ENCODE measurements at regions not wholly inside any gene's neighbourhood (a gene's known extent, or its start where the extent isn't known, plus 50 kb on each side); places are given as distances from the start of the nearest gene placed in this dataset.

- ChIA-PET POLR2A (ENCODE audit: partially characterized antibody) (no interaction called here), CTCF (ENCODE audit: partially characterized antibody) (no interaction called here)
- no peak for FAIRE-seq
- no peak overlapping the region for H3K14ac ChIP-seq (ENCODE audit: insufficient read length)
- H3K23me2 ChIP-seq (ENCODE audit: low read depth, low read length) = no peaks in the 10 kb centered on the region
- no peaks in the 10 kb centered on the region; a peak in 1 of 8 replicates for H3K36me3 ChIP-seq (ENCODE audit: control insufficient read depth in 2 of 4, insufficient read depth in 4 of 4, low read length in 3 of 4)
- no peak overlapping the region for H3K56ac ChIP-seq (replicated peaks; ENCODE audit: insufficient read length, low read depth, low read length)
- H3K4me1 ChIP-seq (replicated peaks in 1 of 4; ENCODE audit: control insufficient read depth in 3 of 4, insufficient read depth in 4 of 4, low read length in 3 of 4) = no peaks in the 10 kb centered on the region; a peak in 1 of 7 replicates
- H2BK5ac ChIP-seq (ENCODE audit: low read depth, low read length) = no peak overlapping the region
- no peak overlapping the region for H3K4me2 ChIP-seq (ENCODE audit: insufficient read depth in 1 of 2, low read depth in 2 of 2, low read length in 2 of 2)
- H4K91ac ChIP-seq (replicated peaks; ENCODE audit: insufficient read length, low read length) = no peak overlapping the region
- H3K9me3 ChIP-seq (ENCODE audit: insufficient read depth in 2 of 2, low read depth in 1 of 2, low read length in 1 of 2) = peaks cover 0 to 9% of the 10 kb centered on the region in 2 experiments; a peak in 1 of 4 replicates
- H2BK15ac ChIP-seq (ENCODE audit: low read length) = no peak overlapping the region
- H2BK120ac ChIP-seq (replicated peaks; ENCODE audit: low read depth, low read length) = no peak overlapping the region
- no peaks in the 10 kb centered on the region for H4K20me1 ChIP-seq (replicated peaks in 1 of 2; ENCODE audit: control insufficient read depth in 1 of 2, insufficient read depth in 2 of 2, low read length in 2 of 2)
- H3K23ac ChIP-seq (ENCODE audit: insufficient read length) = no peak overlapping the region
- H4K8ac ChIP-seq (ENCODE audit: extremely low read depth, insufficient read depth, low read length) = no peak overlapping the region
- H3K18ac ChIP-seq (ENCODE audit: extremely low read depth, low read length) = no peak overlapping the region
- H3K27ac ChIP-seq (ENCODE audit: low read depth, low read length) = no peak overlapping the region
- DNase-seq (ENCODE audit: low read depth in 1 of 2, low spot score in 2 of 2) = no peak
- no peak overlapping the region for H3K4me3 ChIP-seq (ENCODE audit: extremely low read depth in 1 of 4, insufficient read depth in 2 of 4, low read depth in 3 of 4, low read length in 4 of 4)
- no peak overlapping the region for H2BK20ac ChIP-seq (ENCODE audit: low read length)
- no peaks in the 10 kb centered on the region for H3K79me1 ChIP-seq (ENCODE audit: low read depth, low read length)
- no peak overlapping the region for H4K5ac ChIP-seq (ENCODE audit: insufficient read length, low read depth, low read length)
- H2BK12ac ChIP-seq (ENCODE audit: low read depth, low read length) = no peak overlapping the region
- H3K9ac ChIP-seq (replicated peaks in 1 of 4; ENCODE audit: extremely low read depth in 1 of 4, low read depth in 3 of 4, low read length in 3 of 4) = no peak overlapping the region
- H3K79me2 ChIP-seq (ENCODE audit: control insufficient read depth in 1 of 2, insufficient read depth in 2 of 2, low read length in 2 of 2) = no peaks in the 10 kb centered on the region
- no peak overlapping the region for H3K4ac ChIP-seq (replicated peaks; ENCODE audit: insufficient read length, low read depth, low read length)
- no peaks in the 10 kb centered on the region for H3K27me3 ChIP-seq (replicated peaks in 1 of 4; ENCODE audit: control insufficient read depth in 3 of 4, extremely low read depth in 1 of 4, insufficient read depth in 3 of 4, low read length in 3 of 4)
- no peak overlapping the region for H2AK5ac ChIP-seq (ENCODE audit: low read depth, low read length)
- H2AFZ ChIP-seq (ENCODE audit: low read length) = no peak overlapping the region
- TF ChIP-seq MAFK (IDR thresholded peaks at IDR 0.05; ENCODE audit: low read depth, low read length) (no peak), PHF8 (conservative IDR thresholded peaks at IDR 0.05; ENCODE audit: low read depth, low read length) (no peak), RNF2 (IDR thresholded peaks at IDR 0.05; ENCODE audit: borderline replicate concordance, low read depth, low read length, missing control alignments, poor library complexity, severe bottlenecking) (no peak), NANOG (IDR thresholded peaks at IDR 0.05; ENCODE audit: insufficient read depth, low read depth, low read length, poor library complexity, severe bottlenecking) (no peak), BACH1 (IDR thresholded peaks at IDR 0.05; ENCODE audit: low read length) (no peak), TEAD4 (IDR thresholded peaks at IDR 0.05; ENCODE audit: low read depth, low read length) (no peak), CTBP2 (IDR thresholded peaks at IDR 0.05; ENCODE audit: borderline replicate concordance, insufficient read depth, insufficient read length, low read length) (no peak), GABPA (IDR thresholded peaks at IDR 0.05; ENCODE audit: borderline replicate concordance, insufficient read depth, low read length) (no peak), EP300 (IDR thresholded peaks at IDR 0.05; ENCODE audit: borderline replicate concordance in 1 of 2, low read depth in 2 of 2, low read length in 2 of 2) (no peak)
These were observed 430.8 kb upstream of the PTBP2 start for GRCh38 chr1:96290801-96291200.

All from H1 (cell line).